HepG2 (cell line): ENCODE measurements at regions not wholly inside any gene's neighbourhood (a gene's known extent, or its start where the extent isn't known, plus 50 kb on each side); places are given as distances from the start of the nearest gene placed in this dataset.
"Not testable (repeated sequence)": the region's sequence is repeated elsewhere in the genome, so short reads cannot be mapped to it uniquely, and the experiment has no call there.

Experiments used
- CTCF ChIP-seq: sonication (generic); formaldehyde crosslinking; IDR thresholded peaks from 2 replicates; pipeline ENCODE4 v1.5.0; 2020; ENCODE audit warnings: mild to moderate bottlenecking, missing genetic modification reagents, moderate library complexity
- EZH2 ChIP-seq: conservative IDR thresholded peaks from 2 replicates; pipeline ENCODE4 v1.6.1; 2012; ENCODE audit warnings: mild to moderate bottlenecking, low read depth, low read length, moderate library complexity
- RFX5 ChIP-seq: IDR thresholded peaks from 2 replicates; pipeline ENCODE4 v1.6.1; 2011; ENCODE audit warnings: low read depth, low read length, improper control_type of control experiment
- TF ChIP-seq, protein P1 (sequence below): sonication (generic); formaldehyde crosslinking; IDR thresholded peaks from one replicate; pipeline ENCODE4 v1.5.1; 2020; ENCODE audit warnings: mild to moderate bottlenecking, missing genetic modification reagents; ENCODE audit errors: not compliant biosample characterization
- TF ChIP-seq, protein P2 (sequence below): IDR thresholded peaks from 2 replicates; pipeline ENCODE4 v1.6.1; 2016; ENCODE audit warnings: missing biosample characterization, missing genetic modification reagents, low read depth

DNA sequence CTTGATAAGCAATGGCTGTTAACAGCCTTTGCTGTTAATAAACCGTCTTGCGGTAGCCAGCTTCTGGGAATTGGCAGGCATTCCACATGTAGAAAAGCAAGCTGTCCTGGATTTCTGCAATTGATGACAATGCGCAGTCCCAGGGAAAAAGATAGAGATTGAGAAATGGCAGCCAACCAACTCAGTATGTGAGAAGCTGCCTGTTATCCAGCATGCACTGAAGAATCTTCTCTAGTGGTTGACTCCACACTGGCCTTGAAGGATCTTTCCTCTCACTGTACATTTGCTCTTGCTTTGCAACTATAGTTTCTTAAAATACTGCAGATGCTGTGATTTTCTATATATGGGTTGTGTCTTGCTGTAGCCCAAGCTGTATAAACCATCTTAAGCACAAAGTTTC lies 182.5 kb downstream of the DAZ2 start:
- TF ChIP-seq RFX5; EZH2; CTCF (CRISPR knock-in tag): not testable (repeated sequence)
- TF ChIP-seq, protein P1, sequence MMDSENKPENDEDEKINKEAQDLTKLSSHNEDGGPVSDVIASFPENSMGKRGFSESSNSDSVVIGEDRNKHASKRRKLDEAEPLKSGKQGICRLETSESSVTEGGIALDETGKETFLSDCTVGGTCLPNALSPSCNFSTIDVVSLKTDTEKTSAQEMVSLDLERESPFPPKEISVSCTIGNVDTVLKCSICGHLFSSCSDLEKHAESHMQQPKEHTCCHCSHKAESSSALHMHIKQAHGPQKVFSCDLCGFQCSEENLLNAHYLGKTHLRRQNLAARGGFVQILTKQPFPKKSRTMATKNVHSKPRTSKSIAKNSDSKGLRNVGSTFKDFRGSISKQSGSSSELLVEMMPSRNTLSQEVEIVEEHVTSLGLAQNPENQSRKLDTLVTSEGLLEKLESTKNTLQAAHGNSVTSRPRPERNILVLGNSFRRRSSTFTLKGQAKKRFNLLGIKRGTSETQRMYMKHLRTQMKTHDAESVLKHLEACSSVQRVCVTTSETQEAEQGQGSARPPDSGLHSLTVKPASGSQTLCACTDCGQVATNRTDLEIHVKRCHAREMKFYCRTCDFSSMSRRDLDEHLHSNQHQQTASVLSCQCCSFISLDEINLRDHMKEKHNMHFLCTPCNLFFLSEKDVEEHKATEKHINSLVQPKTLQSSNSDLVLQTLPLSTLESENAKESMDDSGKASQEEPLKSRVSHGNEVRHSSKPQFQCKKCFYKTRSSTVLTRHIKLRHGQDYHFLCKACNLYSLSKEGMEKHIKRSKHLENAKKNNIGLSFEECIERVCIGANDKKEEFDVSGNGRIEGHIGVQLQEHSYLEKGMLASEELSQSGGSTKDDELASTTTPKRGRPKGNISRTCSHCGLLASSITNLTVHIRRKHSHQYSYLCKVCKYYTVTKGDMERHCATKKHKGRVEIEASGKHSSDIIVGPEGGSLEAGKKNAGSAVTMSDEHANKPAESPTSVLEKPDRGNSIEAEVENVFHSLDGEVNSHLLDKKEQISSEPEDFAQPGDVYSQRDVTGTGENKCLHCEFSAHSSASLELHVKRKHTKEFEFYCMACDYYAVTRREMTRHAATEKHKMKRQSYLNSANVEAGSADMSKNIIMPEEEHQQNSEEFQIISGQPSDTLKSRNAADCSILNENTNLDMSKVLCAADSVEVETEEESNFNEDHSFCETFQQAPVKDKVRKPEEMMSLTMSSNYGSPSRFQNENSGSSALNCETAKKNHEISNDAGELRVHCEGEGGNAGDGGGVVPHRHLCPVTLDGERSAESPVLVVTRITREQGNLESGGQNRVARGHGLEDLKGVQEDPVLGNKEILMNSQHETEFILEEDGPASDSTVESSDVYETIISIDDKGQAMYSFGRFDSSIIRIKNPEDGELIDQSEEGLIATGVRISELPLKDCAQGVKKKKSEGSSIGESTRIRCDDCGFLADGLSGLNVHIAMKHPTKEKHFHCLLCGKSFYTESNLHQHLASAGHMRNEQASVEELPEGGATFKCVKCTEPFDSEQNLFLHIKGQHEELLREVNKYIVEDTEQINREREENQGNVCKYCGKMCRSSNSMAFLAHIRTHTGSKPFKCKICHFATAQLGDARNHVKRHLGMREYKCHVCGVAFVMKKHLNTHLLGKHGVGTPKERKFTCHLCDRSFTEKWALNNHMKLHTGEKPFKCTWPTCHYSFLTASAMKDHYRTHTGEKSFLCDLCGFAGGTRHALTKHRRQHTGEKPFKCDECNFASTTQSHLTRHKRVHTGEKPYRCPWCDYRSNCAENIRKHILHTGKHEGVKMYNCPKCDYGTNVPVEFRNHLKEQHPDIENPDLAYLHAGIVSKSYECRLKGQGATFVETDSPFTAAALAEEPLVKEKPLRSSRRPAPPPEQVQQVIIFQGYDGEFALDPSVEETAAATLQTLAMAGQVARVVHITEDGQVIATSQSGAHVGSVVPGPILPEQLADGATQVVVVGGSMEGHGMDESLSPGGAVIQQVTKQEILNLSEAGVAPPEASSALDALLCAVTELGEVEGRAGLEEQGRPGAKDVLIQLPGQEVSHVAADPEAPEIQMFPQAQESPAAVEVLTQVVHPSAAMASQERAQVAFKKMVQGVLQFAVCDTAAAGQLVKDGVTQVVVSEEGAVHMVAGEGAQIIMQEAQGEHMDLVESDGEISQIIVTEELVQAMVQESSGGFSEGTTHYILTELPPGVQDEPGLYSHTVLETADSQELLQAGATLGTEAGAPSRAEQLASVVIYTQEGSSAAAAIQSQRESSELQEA (CRISPR knock-in tag): not testable (repeated sequence)
- TF ChIP-seq, protein P2, sequence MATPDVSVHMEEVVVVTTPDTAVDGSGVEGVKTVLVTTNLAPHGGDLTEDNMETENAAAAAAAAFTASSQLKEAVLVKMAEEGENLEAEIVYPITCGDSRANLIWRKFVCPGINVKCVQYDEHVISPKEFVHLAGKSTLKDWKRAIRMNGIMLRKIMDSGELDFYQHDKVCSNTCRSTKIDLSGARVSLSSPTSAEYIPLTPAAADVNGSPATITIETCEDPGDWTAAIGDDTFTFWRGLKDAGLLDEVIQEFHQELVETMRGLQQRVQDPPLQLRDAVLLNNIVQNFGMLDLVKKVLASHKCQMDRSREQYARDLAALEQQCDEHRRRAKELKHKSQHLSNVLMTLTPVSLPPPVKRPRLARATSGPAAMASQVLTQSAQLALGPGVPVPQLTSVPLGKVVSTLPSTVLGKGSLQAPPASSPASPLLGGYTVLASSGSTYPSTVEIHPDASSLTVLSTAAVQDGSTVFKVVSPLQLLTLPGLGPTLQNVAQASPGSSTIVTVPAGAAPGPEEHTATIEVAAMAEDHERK: not testable (repeated sequence)
